Trophoblast cell (in vitro differentiated cells and primary cell): ENCODE measurements at regions not wholly inside any gene's neighbourhood (a gene's known extent, or its start where the extent isn't known, plus 50 kb on each side); places are given as distances from the start of the nearest gene placed in this dataset.

ENCODE experiments used
- DNase-seq, 2 donors: peaks; one replicate each; pipeline ENCODE4 v3.0.0-alpha.2; 2016
- H2AFZ ChIP-seq: 2 replicates; pipeline ENCODE4 v1.6.1; 2013; ENCODE audit warnings: low read length, moderate library complexity, mild to moderate bottlenecking; ENCODE audit not compliant: insufficient read depth, poor library complexity
- H2AK5ac ChIP-seq: 2 replicates; pipeline ENCODE4 v1.6.1; 2013; ENCODE audit warnings: mild to moderate bottlenecking, low read length
- H2BK120ac ChIP-seq: 2 replicates; pipeline ENCODE4 v1.6.1; 2013; ENCODE audit warnings: low read length, mild to moderate bottlenecking, moderate library complexity; ENCODE audit not compliant: insufficient read depth, poor library complexity
- H2BK12ac ChIP-seq: 2 replicates; pipeline ENCODE4 v1.6.1; 2013; ENCODE audit warnings: mild to moderate bottlenecking, low read length, moderate library complexity
- H2BK5ac ChIP-seq: 2 replicates; pipeline ENCODE4 v1.6.1; 2013; ENCODE audit warnings: low read length, low read depth, moderate library complexity, mild to moderate bottlenecking; ENCODE audit not compliant: poor library complexity
- H3K14ac ChIP-seq: 2 replicates; pipeline ENCODE4 v1.6.1; 2013; ENCODE audit warnings: mild to moderate bottlenecking, low read length
- H3K18ac ChIP-seq: 2 replicates; pipeline ENCODE4 v1.6.1; 2013; ENCODE audit warnings: mild to moderate bottlenecking, low read length
- H3K23ac ChIP-seq: 2 replicates; pipeline ENCODE4 v1.6.1; 2013; ENCODE audit warnings: low read length
- H3K27ac ChIP-seq: 2 replicates; pipeline ENCODE4 v1.5.1; 2013; ENCODE audit warnings: low read depth, mild to moderate bottlenecking, inconsistent platforms, low read length, moderate library complexity
- H3K27me3 ChIP-seq: 2 replicates; pipeline ENCODE4 v1.6.1; 2013; ENCODE audit warnings: inconsistent platforms, mild to moderate bottlenecking, low read length, moderate library complexity; ENCODE audit not compliant: insufficient read depth
- H3K36me3 ChIP-seq, 2 experiments: 1 replicate in 1 of 2; 2 replicates in 1 of 2; pipeline ENCODE4 v1.6.1; 2013; ENCODE audit warnings: low read length in 2 of 2, mild to moderate bottlenecking in 2 of 2, moderate library complexity in 1 of 2; ENCODE audit not compliant: insufficient read depth in 2 of 2, control insufficient read depth in 1 of 2
- H3K4ac ChIP-seq: 2 replicates; pipeline ENCODE4 v1.6.1; 2013; ENCODE audit warnings: low read depth, mild to moderate bottlenecking, low read length, moderate library complexity
- H3K4me1 ChIP-seq, 2 experiments: 1 replicate in 1 of 2; 2 replicates in 1 of 2; pipeline ENCODE4 v1.6.1; 2013; ENCODE audit warnings: low read length in 2 of 2, mild to moderate bottlenecking in 2 of 2, moderate library complexity in 1 of 2; ENCODE audit not compliant: insufficient read depth in 2 of 2, control insufficient read depth in 1 of 2
- H3K4me2 ChIP-seq: 2 replicates; pipeline ENCODE4 v1.6.1; 2013; ENCODE audit warnings: inconsistent platforms, mild to moderate bottlenecking, low read length, moderate library complexity
- H3K4me3 ChIP-seq: 2 replicates; pipeline ENCODE4 v1.5.1; 2013; ENCODE audit warnings: mild to moderate bottlenecking, low read depth, low read length, inconsistent platforms
- H3K79me1 ChIP-seq: one replicate; pipeline ENCODE4 v1.6.1; 2013; ENCODE audit warnings: low read length
- H3K79me2 ChIP-seq: 2 replicates; pipeline ENCODE4 v1.6.1; 2013; ENCODE audit warnings: low read length, mild to moderate bottlenecking; ENCODE audit not compliant: control insufficient read depth, insufficient read depth, poor library complexity
- H3K9ac ChIP-seq: 2 replicates; pipeline ENCODE4 v1.6.1; 2013; ENCODE audit warnings: mild to moderate bottlenecking, low read length
- H3K9me3 ChIP-seq: 2 replicates; pipeline ENCODE4 v1.6.1; 2013; ENCODE audit warnings: low read depth, mild to moderate bottlenecking, control low read depth, inconsistent platforms, low read length; ENCODE audit not compliant: insufficient read depth
- H4K12ac ChIP-seq: 2 replicates; pipeline ENCODE4 v1.6.1; 2013; ENCODE audit warnings: low read depth, mild to moderate bottlenecking, low read length, moderate library complexity
- H4K8ac ChIP-seq: 2 replicates; pipeline ENCODE4 v1.6.1; 2013; ENCODE audit warnings: low read depth, mild to moderate bottlenecking, low read length, moderate library complexity
- H4K91ac ChIP-seq: one replicate; pipeline ENCODE4 v1.6.1; 2013; ENCODE audit warnings: low read depth, mild to moderate bottlenecking, low read length, moderate library complexity
- WGBS: extraction: QIAGEN DNeasy Blood & Tissue Kit; methylation state at CpG from one replicate; pipeline ENCODE4 v1.1.7; 2013; ENCODE audit warnings: missing lambda C conversion rate; ENCODE audit not compliant: insufficient read length, insufficient coverage; ENCODE audit errors: extremely low coverage; 5-methylcytosine and 5-hydroxymethylcytosine counted together

GRCh38 chr17:72440961-72441360 lies 320.1 kb downstream of the SOX9 start:
- WGBS, result no CpG with 5 or more reads among the region's 6 CpGs
- no peak overlapping the region for H2BK5ac ChIP-seq
- H3K79me2 ChIP-seq, result no peaks in the 10 kb centered on the region
- H3K4me1 ChIP-seq, result peaks cover 0 to 3% of the 10 kb centered on the region in 2 experiments
- H3K23ac ChIP-seq, result no peak overlapping the region
- no peak overlapping the region for H2AFZ ChIP-seq
- peaks cover 0 to 2% of the 10 kb centered on the region in 2 experiments for H3K36me3 ChIP-seq
- H3K18ac ChIP-seq, result no peak overlapping the region
- H2BK120ac ChIP-seq, result no peak overlapping the region
- H3K79me1 ChIP-seq, result no peaks in the 10 kb centered on the region
- H3K27me3 ChIP-seq, result no peaks in the 10 kb centered on the region
- H2AK5ac ChIP-seq, result no peak overlapping the region
- DNase-seq, result no peak
- H3K9me3 ChIP-seq, result peaks cover 2% of the 10 kb centered on the region
- no peak overlapping the region for H3K4me3 ChIP-seq
- H3K4me2 ChIP-seq, result no peak overlapping the region
- no peak overlapping the region for H4K8ac ChIP-seq
- H3K4ac ChIP-seq, result no peak overlapping the region
- no peak overlapping the region for H4K91ac ChIP-seq
- H4K12ac ChIP-seq, result no peak overlapping the region
- no peak overlapping the region for H3K27ac ChIP-seq
- H3K9ac ChIP-seq, result no peak overlapping the region
- H3K14ac ChIP-seq, result peak overlapping the region; percentile 35
- H2BK12ac ChIP-seq, result no peak overlapping the region

GRCh38 chr17:72441909-72442308 lies 321.1 kb downstream of the SOX9 start:
- peaks cover 2% of the 10 kb centered on the region for H3K9me3 ChIP-seq
- H3K36me3 ChIP-seq, result peaks cover 0 to 2% of the 10 kb centered on the region in 2 experiments
- H3K18ac ChIP-seq, result no peak overlapping the region
- H3K4me2 ChIP-seq, result no peak overlapping the region
- H3K79me1 ChIP-seq, result no peaks in the 10 kb centered on the region
- no peak overlapping the region for H2AK5ac ChIP-seq
- H3K27ac ChIP-seq, result no peak overlapping the region
- no peak overlapping the region for H4K91ac ChIP-seq
- WGBS, result no CpG with 5 or more reads among the region's 4 CpGs
- H2BK12ac ChIP-seq, result no peak overlapping the region
- no peaks in the 10 kb centered on the region for H3K79me2 ChIP-seq
- H3K4ac ChIP-seq, result no peak overlapping the region
- DNase-seq, result no peak
- H2BK120ac ChIP-seq, result no peak overlapping the region
- H3K9ac ChIP-seq, result no peak overlapping the region
- no peak overlapping the region for H3K4me3 ChIP-seq
- H4K12ac ChIP-seq, result no peak overlapping the region
- no peak overlapping the region for H2AFZ ChIP-seq
- no peak overlapping the region for H4K8ac ChIP-seq
- H3K14ac ChIP-seq, result no peak overlapping the region
- no peak overlapping the region for H3K23ac ChIP-seq
- H2BK5ac ChIP-seq, result no peak overlapping the region
- no peaks in the 10 kb centered on the region for H3K27me3 ChIP-seq
- H3K4me1 ChIP-seq, result peaks cover 0 to 3% of the 10 kb centered on the region in 2 experiments

- H3K27me3 ChIP-seq, result no peaks in the 10 kb centered on the region
- no peaks in the 10 kb centered on the region for H3K79me2 ChIP-seq
- H4K12ac ChIP-seq, result no peak overlapping the region
- no peaks in the 10 kb centered on the region for H3K79me1 ChIP-seq
- no peak overlapping the region for H4K91ac ChIP-seq
- H3K18ac ChIP-seq, result no peak overlapping the region
- no CpG with 5 or more reads among the region's 9 CpGs for WGBS
- H4K8ac ChIP-seq, result no peak overlapping the region
- H3K4me1 ChIP-seq, result peaks cover 0 to 3% of the 10 kb centered on the region in 2 experiments
- H2AFZ ChIP-seq, result no peak overlapping the region
- no peak overlapping the region for H3K4ac ChIP-seq
- no peak overlapping the region for H3K27ac ChIP-seq
- DNase-seq, result no peak
- no peak overlapping the region for H3K14ac ChIP-seq
- H3K9ac ChIP-seq, result no peak overlapping the region
- no peak overlapping the region for H2BK5ac ChIP-seq
- no peak overlapping the region for H2AK5ac ChIP-seq
- no peak overlapping the region for H2BK120ac ChIP-seq
- H3K9me3 ChIP-seq, result peaks cover 2% of the 10 kb centered on the region
- no peak overlapping the region for H3K4me2 ChIP-seq
- H3K23ac ChIP-seq, result no peak overlapping the region
- no peak overlapping the region for H3K4me3 ChIP-seq
- no peak overlapping the region for H2BK12ac ChIP-seq
- no peaks in the 10 kb centered on the region for H3K36me3 ChIP-seq
These were observed 323.8 kb downstream of the SOX9 start for GRCh38 chr17:72444517-72445054.

- DNase-seq, result no peak
- Histone ChIP-seq H3K18ac (no peak overlapping the region), H2BK5ac (no peak overlapping the region), H4K8ac (no peak overlapping the region), H3K4me3 (no peak overlapping the region), H3K79me1 (no peaks in the 10 kb centered on the region), H2BK12ac (peak overlapping the region; percentile 33), H2AFZ (no peak overlapping the region), H4K91ac (no peak overlapping the region), H3K4ac (no peak overlapping the region), H3K36me3 (no peaks in the 10 kb centered on the region), H3K27me3 (no peaks in the 10 kb centered on the region), H3K4me2 (no peak overlapping the region), H4K12ac (no peak overlapping the region), H2AK5ac (no peak overlapping the region), H3K79me2 (no peaks in the 10 kb centered on the region), H3K27ac (no peak overlapping the region), H2BK120ac (no peak overlapping the region), H3K9me3 (no peaks in the 10 kb centered on the region), H3K14ac (no peak overlapping the region), H3K23ac (no peak overlapping the region), H3K9ac (no peak overlapping the region), H3K4me1 (peaks cover 0 to 3% of the 10 kb centered on the region in 2 experiments)
- WGBS, result no CpG with 5 or more reads among the region's 26 CpGs
These were observed 324.5 kb downstream of the SOX9 start for GRCh38 chr17:72445055-72445991.
